Erythroblast (primary cell): ENCODE measurements at regions not wholly inside any gene's neighbourhood (a gene's known extent, or its start where the extent isn't known, plus 50 kb on each side); places are given as distances from the start of the nearest gene placed in this dataset.

ENCODE experiments used
- GATA1 ChIP-seq: IDR thresholded peaks from 2 replicates; pipeline ENCODE4 v1.6.1; 2011; ENCODE audit warnings: low read depth, mild to moderate bottlenecking, control low read depth, low read length, moderate library complexity
- POLR2A ChIP-seq: IDR thresholded peaks from 2 replicates; pipeline ENCODE4 v1.6.1; 2011; ENCODE audit warnings: mild to moderate bottlenecking, low read length

GRCh38 chr5:88515881-88516819 lies 247.5 kb upstream of the TMEM161B start:
- TF ChIP-seq POLR2A (no peak), GATA1 (no peak)
